ENCODE measurements at regions not wholly inside any gene's neighbourhood (a gene's known extent, or its start where the extent isn't known, plus 50 kb on each side); places are given as distances from the start of the nearest gene placed in this dataset.

DNA sequence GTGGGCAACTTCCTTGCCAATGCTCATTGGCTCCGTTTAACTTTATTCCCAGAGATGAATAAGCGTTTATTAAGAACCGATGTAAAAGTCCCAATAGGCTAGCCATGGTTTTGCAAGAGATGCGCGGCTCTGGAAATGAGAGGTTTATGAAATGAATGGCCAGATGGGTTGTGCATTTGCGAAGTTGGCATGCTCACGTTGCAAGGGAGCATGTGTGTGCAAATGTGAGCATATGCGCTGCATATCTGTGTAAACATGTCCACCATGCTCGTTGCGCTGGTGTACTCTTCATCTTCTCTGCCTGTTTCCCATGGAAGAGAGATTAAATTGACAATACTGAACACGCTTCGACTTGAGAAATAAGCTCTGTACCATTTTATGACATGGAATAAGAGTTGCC, 848.6 kb upstream of the RBFOX1 start:
- no peak overlapping the region for H3K4me3 ChIP-seq
- no peaks in the 10 kb centered on the region for H3K36me3 ChIP-seq
- H3K4me1 ChIP-seq, result no peaks in the 10 kb centered on the region
- peaks cover 10% of the 10 kb centered on the region for H3K27me3 ChIP-seq
- TF ChIP-seq, protein P1, sequence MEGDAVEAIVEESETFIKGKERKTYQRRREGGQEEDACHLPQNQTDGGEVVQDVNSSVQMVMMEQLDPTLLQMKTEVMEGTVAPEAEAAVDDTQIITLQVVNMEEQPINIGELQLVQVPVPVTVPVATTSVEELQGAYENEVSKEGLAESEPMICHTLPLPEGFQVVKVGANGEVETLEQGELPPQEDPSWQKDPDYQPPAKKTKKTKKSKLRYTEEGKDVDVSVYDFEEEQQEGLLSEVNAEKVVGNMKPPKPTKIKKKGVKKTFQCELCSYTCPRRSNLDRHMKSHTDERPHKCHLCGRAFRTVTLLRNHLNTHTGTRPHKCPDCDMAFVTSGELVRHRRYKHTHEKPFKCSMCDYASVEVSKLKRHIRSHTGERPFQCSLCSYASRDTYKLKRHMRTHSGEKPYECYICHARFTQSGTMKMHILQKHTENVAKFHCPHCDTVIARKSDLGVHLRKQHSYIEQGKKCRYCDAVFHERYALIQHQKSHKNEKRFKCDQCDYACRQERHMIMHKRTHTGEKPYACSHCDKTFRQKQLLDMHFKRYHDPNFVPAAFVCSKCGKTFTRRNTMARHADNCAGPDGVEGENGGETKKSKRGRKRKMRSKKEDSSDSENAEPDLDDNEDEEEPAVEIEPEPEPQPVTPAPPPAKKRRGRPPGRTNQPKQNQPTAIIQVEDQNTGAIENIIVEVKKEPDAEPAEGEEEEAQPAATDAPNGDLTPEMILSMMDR (IDR thresholded peaks at IDR 0.05), result no peak
- intact Hi-C loops (cut with DNase I), result no loop called here
- H3K9ac ChIP-seq (ENCODE audit: low read depth in 2 of 2, low read length in 2 of 2), result no peak overlapping the region
- no peak for DNase-seq
- H3K9me3 ChIP-seq, result no peaks in the 10 kb centered on the region
- no peak overlapping the region for H3K27ac ChIP-seq

DNA sequence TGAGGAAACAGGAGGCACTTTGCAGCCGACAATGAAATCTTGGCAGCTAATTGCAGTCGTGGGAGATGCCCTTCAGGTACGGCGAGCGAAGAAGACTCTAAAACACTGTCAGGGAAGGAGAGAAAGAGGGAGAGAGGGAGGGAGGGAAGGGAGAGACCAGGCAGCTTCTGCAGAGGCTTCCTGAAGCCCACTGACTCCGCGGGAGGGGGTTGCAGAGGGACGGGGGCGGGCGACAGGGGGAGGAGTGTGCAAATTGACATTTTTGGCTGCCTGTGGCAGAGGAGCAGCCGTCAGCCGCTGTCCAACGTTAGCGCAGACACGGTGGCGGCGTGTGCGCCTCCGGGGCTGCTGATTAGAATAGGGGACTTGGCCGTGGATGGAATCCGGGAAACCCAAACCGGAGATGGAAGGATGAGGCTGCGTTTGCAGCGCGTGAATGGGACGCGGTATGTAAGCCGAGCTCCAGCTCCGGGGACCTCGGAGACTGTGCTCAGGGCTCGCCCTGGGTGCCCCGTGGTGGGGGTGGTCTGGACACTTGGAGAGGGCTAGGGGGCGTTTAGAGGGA, 849.1 kb upstream of the RBFOX1 start:
- intact Hi-C loops (cut with DNase I), result no loop called here
- TF ChIP-seq, protein P1 (IDR thresholded peaks at IDR 0.05), result no peak
- Histone ChIP-seq H3K9me3 (no peaks in the 10 kb centered on the region), H3K36me3 (no peaks in the 10 kb centered on the region), H3K27ac (no peak overlapping the region), H3K4me1 (no peaks in the 10 kb centered on the region), H3K4me3 (no peak overlapping the region), H3K27me3 (peaks cover 10% of the 10 kb centered on the region), H3K9ac (ENCODE audit: low read depth in 2 of 2, low read length in 2 of 2) (no peak overlapping the region)
- no peak for DNase-seq

DNA sequence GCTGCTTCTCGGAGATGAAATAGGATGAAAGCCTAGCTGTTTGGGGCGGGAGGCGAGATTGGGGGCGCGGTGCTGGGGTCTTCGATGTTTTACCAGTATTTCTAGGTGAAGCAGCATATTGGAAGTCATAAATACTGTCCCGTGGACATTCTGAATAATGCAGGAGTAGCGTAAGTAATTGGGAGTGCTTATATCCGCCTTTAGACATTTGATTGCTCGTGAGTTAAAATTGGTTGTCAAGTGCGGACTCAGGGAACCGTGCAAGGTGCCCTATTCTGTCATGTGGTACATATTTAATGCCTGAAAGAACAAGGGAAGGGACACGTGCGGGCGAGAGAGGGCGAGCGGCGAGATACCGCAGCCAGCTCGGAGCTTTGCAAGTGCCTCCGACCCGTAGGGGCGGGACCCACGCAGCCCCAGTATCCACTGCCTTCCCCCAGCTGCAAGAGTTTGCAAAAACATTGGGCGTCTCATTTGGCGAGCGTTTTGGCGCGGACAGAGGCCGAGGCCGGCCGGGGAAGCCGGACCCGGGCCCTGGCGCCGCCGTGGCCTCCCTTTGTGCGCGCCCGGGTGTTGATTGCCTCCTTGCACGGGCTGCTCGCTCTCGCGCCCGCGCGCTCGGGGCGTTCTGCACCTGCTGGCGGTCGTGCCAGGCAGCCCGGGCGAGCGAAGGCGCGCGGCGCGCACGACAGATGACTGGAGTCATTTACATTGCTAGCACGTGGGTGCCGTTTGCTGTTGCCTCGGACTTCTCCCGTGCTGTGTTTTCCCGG, 849.8 kb upstream of the RBFOX1 start:
- Histone ChIP-seq H3K4me3 (no peak overlapping the region), H3K9me3 (no peaks in the 10 kb centered on the region), H3K27ac (no peak overlapping the region), H3K9ac (ENCODE audit: low read depth in 2 of 2, low read length in 2 of 2) (no peak overlapping the region), H3K4me1 (no peaks in the 10 kb centered on the region), H3K27me3 (peaks cover 10% of the 10 kb centered on the region), H3K36me3 (no peaks in the 10 kb centered on the region)
- TF ChIP-seq, protein P1 (IDR thresholded peaks at IDR 0.05), result no peak
- DNase-seq, result no peak
- intact Hi-C loops (cut with DNase I), result no loop called here

DNA sequence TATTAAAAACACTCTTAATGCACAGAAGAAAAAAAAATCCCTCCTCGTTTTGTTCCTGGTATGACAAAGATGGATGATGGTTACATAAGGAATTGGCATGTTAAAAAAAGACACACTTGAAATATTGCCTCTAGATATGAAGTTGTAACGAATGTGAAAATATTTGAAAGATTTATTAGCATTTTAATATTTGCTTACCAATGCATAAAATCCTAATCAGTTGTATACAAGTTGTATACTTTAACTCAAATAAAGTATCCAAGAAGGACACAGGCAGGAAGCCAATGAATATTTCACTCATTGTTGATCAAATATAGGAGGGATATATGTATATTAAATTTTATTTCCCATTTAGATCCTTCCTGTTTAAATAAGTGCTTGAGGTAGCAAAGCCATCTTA, 850.8 kb upstream of the RBFOX1 start:
- no peaks in the 10 kb centered on the region for H3K36me3 ChIP-seq
- no peak overlapping the region for H3K27ac ChIP-seq
- TF ChIP-seq, protein P1 (IDR thresholded peaks at IDR 0.05), result no peak
- H3K9ac ChIP-seq (ENCODE audit: low read depth in 2 of 2, low read length in 2 of 2), result no peak overlapping the region
- DNase-seq, result no peak
- intact Hi-C loops (cut with DNase I), result no loop called here
- no peak overlapping the region for H3K4me3 ChIP-seq
- H3K4me1 ChIP-seq, result no peaks in the 10 kb centered on the region
- H3K27me3 ChIP-seq, result peaks cover 10% of the 10 kb centered on the region
- H3K9me3 ChIP-seq, result no peaks in the 10 kb centered on the region

DNA sequence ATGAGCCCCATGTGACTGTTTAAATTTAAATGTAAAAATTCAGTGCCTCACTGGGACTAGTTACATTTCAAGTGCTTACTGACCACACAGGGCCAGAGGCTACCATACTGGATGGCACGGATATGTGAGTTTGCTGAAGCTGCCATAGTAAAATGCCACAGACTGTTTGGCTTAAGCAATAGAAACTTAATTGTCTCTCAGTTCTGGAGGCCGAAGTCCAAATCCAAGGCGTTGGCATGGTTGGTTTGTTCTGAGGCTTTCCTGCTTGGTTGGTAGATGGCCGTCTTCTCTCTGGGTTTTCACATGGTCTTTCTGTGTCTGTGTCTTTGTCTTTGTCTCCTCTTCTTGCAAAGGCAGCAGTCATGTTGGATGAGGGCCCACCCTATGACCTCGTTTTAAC, 878.9 kb upstream of the RBFOX1 start:
- intact Hi-C loops (cut with DNase I), result no loop called here
- Histone ChIP-seq H3K27ac (no peak overlapping the region), H3K27me3 (no peaks in the 10 kb centered on the region), H3K4me3 (no peak overlapping the region), H3K4me1 (no peaks in the 10 kb centered on the region), H3K9me3 (no peaks in the 10 kb centered on the region), H3K9ac (ENCODE audit: low read depth in 2 of 2, low read length in 2 of 2) (no peak overlapping the region), H3K36me3 (no peaks in the 10 kb centered on the region)
- no peak for DNase-seq
- TF ChIP-seq, protein P1 (IDR thresholded peaks at IDR 0.05), result no peak

Data from colonic mucosa (tissue), 4 donors.